CD4-positive, alpha-beta T cell treated with Interleukin-10 for 1 hour (primary cell): ENCODE measurements at regions not wholly inside any gene's neighbourhood (a gene's known extent, or its start where the extent isn't known, plus 50 kb on each side); places are given as distances from the start of the nearest gene placed in this dataset.
"Not testable (repeated sequence)": the region's sequence is repeated elsewhere in the genome, so short reads cannot be mapped to it uniquely, and the experiment has no call there.

ENCODE experiments used
- DNase-seq: peaks from one replicate; pipeline ENCODE4 v3.0.0-alpha.2; 2020

DNA sequence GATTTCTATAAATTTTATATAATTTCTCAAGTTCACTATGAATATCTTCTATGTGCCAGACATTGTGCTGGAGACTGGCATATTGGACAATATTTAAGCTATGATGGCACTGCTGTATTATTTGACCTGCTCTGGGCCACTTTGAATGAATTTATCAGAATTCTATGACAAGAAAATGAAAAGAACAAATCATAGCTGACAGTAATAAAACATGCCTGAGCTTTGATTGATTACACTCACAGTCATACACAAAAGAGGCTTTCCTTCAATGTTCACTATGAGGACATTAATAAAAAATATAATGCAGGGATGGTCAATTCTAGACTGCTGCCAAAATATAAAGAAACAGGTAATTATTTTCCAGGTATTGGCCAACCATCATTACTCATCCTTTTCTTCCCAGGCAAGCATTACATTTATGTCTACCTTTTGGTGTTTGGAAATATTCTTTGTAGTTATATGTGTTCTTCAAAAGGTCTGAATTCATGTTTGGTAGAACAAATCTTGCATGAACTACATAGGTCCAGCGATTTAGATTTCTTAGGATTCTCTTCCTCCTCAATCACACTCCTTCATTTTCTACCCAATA, 81.0 kb upstream of the ALCAM start:
- DNase-seq, result no peak

GRCh38 chr3:105293441-105293840, 73.3 kb upstream of the ALCAM start:
- no peak for DNase-seq

DNA sequence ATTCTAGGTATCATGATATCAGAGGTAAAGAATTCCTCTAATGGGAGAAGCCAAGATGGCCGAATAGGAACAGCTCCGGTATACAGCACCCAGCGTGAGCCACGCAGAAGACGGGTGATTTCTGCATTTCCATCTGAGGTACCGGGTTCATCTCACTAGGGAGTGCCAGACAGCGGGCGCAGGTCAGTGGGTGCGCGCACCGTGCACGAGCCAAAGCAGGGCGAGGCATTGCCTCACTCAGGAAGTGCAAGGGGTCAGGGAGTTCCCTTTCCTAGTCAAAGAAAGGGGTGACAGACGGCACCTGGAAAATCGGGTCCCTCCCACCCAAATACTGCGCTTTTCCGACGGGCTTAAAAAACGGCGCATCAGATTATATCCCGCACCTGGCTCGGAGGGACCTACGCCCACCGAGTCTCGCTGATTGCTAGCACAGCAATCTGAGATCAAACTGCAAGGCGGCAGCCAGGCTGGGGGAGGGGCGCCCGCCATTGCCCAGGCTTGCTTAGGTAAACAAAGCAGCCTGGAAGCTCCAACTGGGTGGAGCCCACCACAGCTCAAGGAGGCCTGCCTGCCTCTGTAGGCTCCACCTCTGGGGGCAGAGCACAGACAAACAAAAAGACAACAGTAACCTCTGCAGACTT, 70.4 kb upstream of the ALCAM start:
- DNase-seq, result not testable (repeated sequence)

DNA sequence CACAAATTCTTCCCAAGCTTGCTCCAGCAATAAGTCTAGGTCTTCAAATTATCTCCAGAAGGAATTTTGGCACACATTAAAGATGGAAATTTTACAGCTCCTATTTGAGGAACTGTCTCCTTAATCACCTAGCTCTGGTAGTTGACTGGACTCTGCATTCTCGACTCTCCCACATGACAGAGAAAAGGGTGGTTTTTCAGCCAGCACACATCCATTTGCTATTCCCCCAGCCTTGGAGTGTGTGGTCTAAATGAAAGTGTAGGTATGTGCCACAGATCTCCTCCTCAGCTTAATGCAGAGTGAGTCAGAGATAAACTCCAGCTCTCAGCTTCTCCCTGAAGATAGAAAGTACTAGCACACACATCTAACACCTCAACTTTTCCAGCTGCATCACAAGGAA, 62.2 kb upstream of the ALCAM start:
- DNase-seq, result no peak

- DNase-seq, result no peak
These were observed 51.6 kb upstream of the ALCAM start for GRCh38 chr3:105315144-105315543.

- no peak for DNase-seq
These were observed 50.9 kb upstream of the ALCAM start for GRCh38 chr3:105315815-105316214.

- DNase-seq, result no peak
These were observed 50.4 kb upstream of the ALCAM start for GRCh38 chr3:105316331-105316730.
